GM23338 (cell line): ENCODE measurements at regions not wholly inside any gene's neighbourhood (a gene's known extent, or its start where the extent isn't known, plus 50 kb on each side); places are given as distances from the start of the nearest gene placed in this dataset.
A peak's percentile ranks its signal among the peaks of the same experiment; 100 is the strongest.

ENCODE experiments used
- ATAC-seq: fragments of 200-7000 bp; cut with Tn5 transposase; 3 replicates; pipeline ENCODE4 v1.9.1; 2020
- DNase-seq: peaks from one replicate; pipeline ENCODE4 v3.0.0-alpha.2; 2015; ENCODE audit warnings: low spot score
- H2AFZ ChIP-seq: fragments of 200-600 bp; sonication (generic); 2 replicates; pipeline ENCODE4 v1.8.0; 2016; ENCODE audit warnings: antibody characterized with exemption, mild to moderate bottlenecking, moderate library complexity
- H3F3A ChIP-seq: fragments of 200-600 bp; sonication (generic); replicated peaks from 2 replicates; pipeline ENCODE4 v1.8.0; 2017; ENCODE audit warnings: antibody characterized with exemption, mixed run types, low read depth
- H3K27ac ChIP-seq: fragments of 200-600 bp; sonication (generic); 2 replicates; pipeline ENCODE4 v1.6.1; 2016; ENCODE audit warnings: low read depth
- H3K27me3 ChIP-seq: fragments of 200-600 bp; sonication (generic); 2 replicates; pipeline ENCODE4 v1.8.0; 2016; ENCODE audit warnings: mild to moderate bottlenecking, mixed run types, moderate library complexity; ENCODE audit not compliant: insufficient read depth
- H3K36me3 ChIP-seq: fragments of 200-600 bp; sonication (generic); 2 replicates; pipeline ENCODE4 v1.8.0; 2016; ENCODE audit warnings: mild to moderate bottlenecking; ENCODE audit not compliant: insufficient read depth
- H3K4me1 ChIP-seq: fragments of 200-600 bp; sonication (generic); 2 replicates; pipeline ENCODE4 v1.8.0; 2016; ENCODE audit warnings: mild to moderate bottlenecking, moderate library complexity; ENCODE audit not compliant: insufficient read depth
- H3K4me2 ChIP-seq: fragments of 200-600 bp; sonication (generic); 2 replicates; pipeline ENCODE4 v1.7.1; 2017; ENCODE audit warnings: mixed run types
- H3K4me3 ChIP-seq: fragments of 200-600 bp; sonication (generic); 2 replicates; pipeline ENCODE4 v1.6.1; 2016; ENCODE audit warnings: mixed run types
- H3K79me2 ChIP-seq: fragments of 200-600 bp; sonication (generic); replicated peaks from 2 replicates; pipeline ENCODE4 v1.8.0; 2017; ENCODE audit warnings: mild to moderate bottlenecking; ENCODE audit not compliant: insufficient read depth
- H3K9me2 ChIP-seq: fragments of 200-600 bp; sonication (generic); 2 replicates; pipeline ENCODE4 v1.8.0; 2017; ENCODE audit not compliant: insufficient read depth
- H4K20me1 ChIP-seq: fragments of 200-600 bp; sonication (generic); replicated peaks from 2 replicates; pipeline ENCODE4 v1.8.0; 2017; ENCODE audit warnings: mild to moderate bottlenecking; ENCODE audit not compliant: insufficient read depth
- H3K27ac Mint-ChIP-seq: 2 replicates; pipeline ENCODE4 v1.8.0; 2020; ENCODE audit warnings: inconsistent platforms, mild to moderate bottlenecking, moderate library complexity, mixed read lengths
- H3K27me3 Mint-ChIP-seq: 3 replicates; pipeline ENCODE4 v1.8.0; 2022; ENCODE audit warnings: low read depth, mild to moderate bottlenecking, moderate library complexity, mixed read lengths, inconsistent platforms; ENCODE audit not compliant: insufficient read depth, poor library complexity
- H3K36me3 Mint-ChIP-seq: 3 replicates; pipeline ENCODE4 v1.8.0; 2021; ENCODE audit warnings: low read depth, mild to moderate bottlenecking, inconsistent platforms, moderate library complexity, mixed read lengths
- H3K4me1 Mint-ChIP-seq: 3 replicates; pipeline ENCODE4 v1.8.0; 2020; ENCODE audit warnings: mild to moderate bottlenecking, inconsistent platforms, mixed read lengths
- H3K4me3 Mint-ChIP-seq: 3 replicates; pipeline ENCODE4 v1.8.0; 2021; ENCODE audit warnings: moderate library complexity, mild to moderate bottlenecking, inconsistent platforms, mixed read lengths
- H3K9me3 Mint-ChIP-seq: 3 replicates; pipeline ENCODE4 v1.8.0; 2020; ENCODE audit warnings: moderate library complexity, mild to moderate bottlenecking, inconsistent platforms, mixed read lengths
- CREB1 ChIP-seq: fragments of 250-450 bp; sonication (Bioruptor Pico); IDR thresholded peaks from 2 replicates; pipeline ENCODE4 v1.5.0; 2020; ENCODE audit warnings: low read depth, mild to moderate bottlenecking, moderate library complexity
- CTCF ChIP-seq, 2 experiments: fragments of 200-600 bp in 1 of 2; sonication (generic) in 1 of 2; conservative IDR thresholded peaks; 2 replicates each; pipeline versions ENCODE4 v1.5.1 to v1.6.1; 2016 to 2017; ENCODE audit warnings: antibody characterized with exemption in 2 of 2, low read depth in 2 of 2, mild to moderate bottlenecking in 2 of 2, moderate library complexity in 1 of 2
- ETS1 ChIP-seq: IDR thresholded peaks from 2 replicates; pipeline ENCODE4 v1.6.1; 2016; ENCODE audit warnings: antibody characterized with exemption
- EZH2 ChIP-seq: fragments of 200-600 bp; sonication (generic); IDR thresholded peaks from one replicate; pipeline ENCODE4 v1.8.0; 2017; ENCODE audit warnings: antibody characterized with exemption, mild to moderate bottlenecking, low read depth; ENCODE audit not compliant: unreplicated experiment
- EZH2phosphoT487 ChIP-seq: fragments of 200-600 bp; sonication (generic); IDR thresholded peaks from one replicate; pipeline ENCODE4 v1.8.1; 2018; ENCODE audit warnings: antibody characterized with exemption; ENCODE audit not compliant: unreplicated experiment
- JUNB ChIP-seq: IDR thresholded peaks from one replicate; pipeline ENCODE4 v1.6.1; 2016; ENCODE audit warnings: antibody characterized with exemption; ENCODE audit not compliant: unreplicated experiment
- NANOG ChIP-seq: IDR thresholded peaks from 2 replicates; pipeline ENCODE4 v1.6.1; 2016; ENCODE audit warnings: antibody characterized with exemption, borderline replicate concordance
- POLR2AphosphoS5 ChIP-seq: IDR thresholded peaks from 2 replicates; pipeline ENCODE4 v1.6.1; 2016; ENCODE audit warnings: antibody characterized with exemption, low read depth
- REST ChIP-seq: IDR thresholded peaks from one replicate; pipeline ENCODE4 v1.6.1; 2018; ENCODE audit warnings: antibody characterized with exemption; ENCODE audit not compliant: unreplicated experiment
- STAT1 ChIP-seq: IDR thresholded peaks from one replicate; pipeline ENCODE4 v1.6.1; 2016; ENCODE audit warnings: antibody characterized with exemption; ENCODE audit not compliant: unreplicated experiment
- ZNF114 ChIP-seq: fragments of 250-450 bp; sonication (Bioruptor Pico); IDR thresholded peaks from 2 replicates; pipeline ENCODE4 v1.5.0; 2020; ENCODE audit warnings: mild to moderate bottlenecking, moderate library complexity
- ZNF331 ChIP-seq: fragments of 250-450 bp; sonication (Bioruptor Pico); IDR thresholded peaks from 2 replicates; pipeline ENCODE4 v1.5.0; 2020; ENCODE audit warnings: low read depth, mild to moderate bottlenecking, moderate library complexity
- ZNF462 ChIP-seq: fragments of 250-450 bp; sonication (Bioruptor Pico); IDR thresholded peaks from 2 replicates; pipeline ENCODE4 v1.5.0; 2020; ENCODE audit warnings: mild to moderate bottlenecking, moderate library complexity

- no peak overlapping the region for H3K4me3 Mint-ChIP-seq
- H3K36me3 Mint-ChIP-seq = no peaks in the 10 kb centered on the region
- Histone ChIP-seq H3K27ac (peak overlapping the region; percentile 68; the same call in 1 of the 2 replicates), H3K4me3 (no peak overlapping the region), H3K27me3 (no peaks in the 10 kb centered on the region), H3K4me1 (peaks cover 11% of the 10 kb centered on the region), H4K20me1 (no peaks in the 10 kb centered on the region), H2AFZ (peak overlapping the region; percentile 66), H3K36me3 (no peaks in the 10 kb centered on the region), H3F3A (no peaks in the 10 kb centered on the region), H3K9me2 (no peaks in the 10 kb centered on the region), H3K4me2 (peak overlapping the region; percentile 66), H3K79me2 (no peaks in the 10 kb centered on the region)
- H3K4me1 Mint-ChIP-seq = peaks cover 25% of the 10 kb centered on the region
- H3K27ac Mint-ChIP-seq = peak overlapping the region; percentile 90
- H3K27me3 Mint-ChIP-seq = peaks cover 6% of the 10 kb centered on the region
- TF ChIP-seq CREB1 (no peak), CTCF (conservative IDR thresholded peaks at IDR 0.05; ENCODE audit: low read depth in 2 of 2) (no peak), EZH2phosphoT487 (no peak), ZNF331 (no peak), ETS1 (no peak), ZNF462 (CRISPR knock-in tag) (no peak), NANOG (no peak), POLR2AphosphoS5 (no peak), ZNF114 (CRISPR knock-in tag) (no peak), REST (no peak), JUNB (no peak), EZH2 (no peak), STAT1 (no peak)
- DNase-seq = no peak
- ATAC-seq = no peak
- no peaks in the 10 kb centered on the region for H3K9me3 Mint-ChIP-seq
Observed at GRCh38 chr11:46202696-46203391, 74.6 kb upstream of the CREB3L1 start.
